Fibroblast of skin of left quadriceps (primary cell): ENCODE measurements at regions not wholly inside any gene's neighbourhood (a gene's known extent, or its start where the extent isn't known, plus 50 kb on each side); places are given as distances from the start of the nearest gene placed in this dataset.

ENCODE experiments used
- DNase-seq, 2 experiments: peaks; one replicate each; pipeline ENCODE4 v3.0.0-alpha.2; 2013; ENCODE audit warnings: low read depth in 2 of 2

DNA sequence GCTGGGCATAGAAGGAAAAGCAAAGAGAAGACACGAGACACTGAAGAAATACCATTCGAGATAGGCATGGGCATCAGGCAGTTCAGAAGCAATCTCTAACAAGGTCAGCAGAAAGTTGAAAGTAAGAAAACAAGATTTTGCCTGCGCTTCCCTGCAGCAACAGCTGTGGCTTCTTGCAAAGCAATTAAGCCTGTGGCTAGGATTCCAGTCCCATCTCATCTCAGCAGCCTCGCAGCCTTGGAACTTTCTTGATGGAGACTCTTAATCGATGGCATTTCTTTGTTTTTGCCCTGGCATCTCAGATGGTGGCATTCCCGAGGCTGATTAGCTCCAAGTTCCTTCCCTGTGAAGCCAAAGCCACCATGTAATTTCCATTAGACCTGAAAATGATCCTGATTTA, 64.6 kb upstream of the SPAG17 start:
- no peak for DNase-seq

DNA sequence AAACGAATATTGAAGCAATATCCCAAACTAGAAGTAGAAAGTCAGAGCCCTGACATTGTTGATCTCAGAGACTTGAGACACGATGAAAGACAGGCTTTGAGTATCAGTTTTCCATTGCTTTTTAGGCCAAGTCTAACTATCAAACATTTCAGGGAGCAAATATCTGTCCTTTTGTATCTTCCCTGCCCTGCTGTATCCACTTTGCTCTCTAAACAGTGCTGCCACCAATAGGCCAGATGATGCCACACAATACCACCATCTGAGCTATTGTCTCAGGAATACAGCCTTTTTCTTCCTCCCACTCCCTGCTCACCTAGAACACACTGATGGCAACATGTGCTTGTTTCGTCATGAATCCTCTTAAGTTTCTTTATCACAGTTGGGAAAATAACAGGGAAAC, 62.6 kb upstream of the SPAG17 start:
- DNase-seq = no peak

DNA sequence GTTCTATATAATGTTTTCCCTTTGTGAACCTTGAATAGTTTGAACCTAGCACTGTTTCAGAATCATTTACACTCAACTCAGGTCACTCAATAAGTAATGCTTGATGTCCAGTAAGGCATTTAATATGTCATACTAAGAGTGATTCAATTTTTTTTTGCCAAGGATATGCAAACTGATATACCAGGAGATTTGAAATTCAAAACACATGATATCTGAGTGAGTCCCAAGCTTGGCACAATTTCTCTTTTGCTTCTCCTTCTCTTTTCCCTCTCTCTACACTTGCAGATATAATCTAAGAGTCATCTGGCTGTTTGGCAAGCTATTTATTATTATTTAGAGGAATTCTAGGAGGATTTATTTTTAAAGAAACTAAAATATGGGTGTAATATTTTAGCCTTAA, 61.6 kb upstream of the SPAG17 start:
- no peak for DNase-seq

DNA sequence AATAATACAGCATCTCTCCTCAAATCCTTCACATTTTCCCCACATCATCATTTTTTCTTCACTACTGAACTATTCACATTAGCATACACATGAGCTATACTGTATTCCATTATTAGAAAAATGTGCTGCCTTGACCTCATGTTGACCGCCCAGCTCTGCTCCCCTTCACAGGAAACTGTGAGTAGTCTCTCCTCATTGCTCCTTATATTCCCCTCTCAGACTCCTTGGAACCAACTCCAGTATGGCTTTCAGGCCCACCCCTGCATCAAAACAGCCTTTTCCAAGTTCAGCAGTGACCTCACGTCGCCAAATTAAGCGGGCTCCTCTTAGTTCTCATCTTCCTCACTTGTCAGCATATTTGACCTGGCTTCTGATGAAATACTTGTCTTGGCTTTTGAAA, 59.2 kb upstream of the SPAG17 start:
- no peak for DNase-seq

DNA sequence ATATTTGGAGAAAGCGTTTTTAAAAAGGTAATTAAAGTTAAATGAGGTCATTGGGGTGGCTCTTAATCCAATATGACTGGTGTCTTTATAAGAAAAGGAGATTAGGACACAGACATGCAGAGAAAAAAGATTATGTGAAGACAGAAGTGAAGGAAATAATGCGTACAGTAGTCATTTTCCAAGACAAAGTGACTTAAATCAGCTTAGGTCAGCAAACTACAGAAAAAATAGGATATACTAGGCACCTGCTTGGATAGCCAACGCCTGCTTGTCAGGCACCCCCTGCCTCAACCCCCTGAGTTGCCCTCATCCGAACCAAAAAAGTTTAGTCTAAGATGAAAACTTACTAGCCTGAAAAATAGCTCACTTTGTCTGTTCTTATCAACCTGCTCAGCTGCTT, 58.2 kb upstream of the SPAG17 start:
- no peak for DNase-seq
